Peyer's patch (tissue), 4 donors: ENCODE measurements at regions not wholly inside any gene's neighbourhood (a gene's known extent, or its start where the extent isn't known, plus 50 kb on each side); places are given as distances from the start of the nearest gene placed in this dataset.

Source experiments
- CTCF ChIP-seq, 6 experiments: fragments of 450-650 bp in 4 of 6; fragments of 200-600 bp in 2 of 6; sonication (generic) in 1 of 6; IDR thresholded peaks; one replicate each; pipeline ENCODE4 v1.5.1; 2017 to 2019; ENCODE audit warnings: antibody characterized with exemption in 6 of 6, mild to moderate bottlenecking in 3 of 6, moderate library complexity in 1 of 6
- POLR2A ChIP-seq, 2 donors: fragments of 450-650 bp; IDR thresholded peaks; one replicate each; pipeline ENCODE4 v1.5.1; 2017; ENCODE audit warnings: antibody characterized with exemption in 2 of 2, mild to moderate bottlenecking in 2 of 2, moderate library complexity in 2 of 2

- TF ChIP-seq CTCF (IDR thresholded peaks at IDR 0.05) (no peak), POLR2A (IDR thresholded peaks at IDR 0.05) (no peak)
Measured at GRCh38 chr1:244180256-244180655, 129.2 kb downstream of the ZBTB18 start.
